H9 (cell line): ENCODE measurements at regions not wholly inside any gene's neighbourhood (a gene's known extent, or its start where the extent isn't known, plus 50 kb on each side); places are given as distances from the start of the nearest gene placed in this dataset.

Experiments used
- DNase-seq: peaks from one replicate; pipeline ENCODE4 v3.0.0-alpha.2; 2017
- H2AFZ ChIP-seq: one replicate; pipeline ENCODE4 v1.6.1; 2013; ENCODE audit warnings: mild to moderate bottlenecking, low read length, control low read depth, moderate library complexity
- H2AK5ac ChIP-seq: 2 replicates; pipeline ENCODE4 v1.6.1; 2013; ENCODE audit warnings: low read length, control low read depth, mixed read lengths; ENCODE audit not compliant: insufficient read length
- H2BK120ac ChIP-seq: one replicate; pipeline ENCODE4 v1.6.1; 2013; ENCODE audit warnings: low read depth, mild to moderate bottlenecking, low read length, control low read depth, inconsistent platforms; ENCODE audit not compliant: poor library complexity, severe bottlenecking
- H2BK12ac ChIP-seq: 2 replicates; pipeline ENCODE4 v1.6.1; 2013; ENCODE audit warnings: low read length, control low read depth, mixed read lengths, low read depth; ENCODE audit not compliant: insufficient read length
- H2BK15ac ChIP-seq: 2 replicates; pipeline ENCODE4 v1.6.1; 2013; ENCODE audit warnings: low read depth, low read length, control low read depth
- H2BK20ac ChIP-seq: one replicate; pipeline ENCODE4 v1.6.1; 2013; ENCODE audit warnings: low read depth, mild to moderate bottlenecking, low read length, control low read depth, inconsistent platforms; ENCODE audit not compliant: poor library complexity, severe bottlenecking
- H2BK5ac ChIP-seq: 2 replicates; pipeline ENCODE4 v1.6.1; 2013; ENCODE audit warnings: low read length, control low read depth, mixed read lengths; ENCODE audit not compliant: insufficient read length
- H3K14ac ChIP-seq: 2 replicates; pipeline ENCODE4 v1.6.1; 2013; ENCODE audit warnings: low read length, control low read depth; ENCODE audit not compliant: insufficient read depth
- H3K18ac ChIP-seq: 2 replicates; pipeline ENCODE4 v1.6.1; 2013; ENCODE audit warnings: low read depth, mild to moderate bottlenecking, mixed read lengths, low read length, control low read depth; ENCODE audit not compliant: insufficient read length
- H3K23ac ChIP-seq: 2 replicates; pipeline ENCODE4 v1.6.1; 2013; ENCODE audit warnings: low read length, control low read depth, mixed read lengths, low read depth; ENCODE audit not compliant: insufficient read length
- H3K23me2 ChIP-seq: 2 replicates; pipeline ENCODE4 v1.6.1; 2013; ENCODE audit warnings: low read depth, mild to moderate bottlenecking, mixed read lengths, low read length, control low read depth; ENCODE audit not compliant: insufficient read length, poor library complexity, severe bottlenecking
- H3K27ac ChIP-seq: 2 replicates; pipeline ENCODE4 v1.5.1; 2013; ENCODE audit warnings: low read length, control low read depth, mixed read lengths, low read depth; ENCODE audit not compliant: insufficient read length
- H3K27me3 ChIP-seq: 2 replicates; pipeline ENCODE4 v1.6.1; 2013; ENCODE audit warnings: low read length, control low read depth, inconsistent platforms; ENCODE audit not compliant: insufficient read depth
- H3K4ac ChIP-seq: 2 replicates; pipeline ENCODE4 v1.6.1; 2013; ENCODE audit warnings: low read depth, mild to moderate bottlenecking, control low read depth, inconsistent platforms, low read length, moderate library complexity
- H3K4me1 ChIP-seq: 2 replicates; pipeline ENCODE4 v1.6.1; 2013; ENCODE audit warnings: low read length, control low read depth, inconsistent platforms; ENCODE audit not compliant: insufficient read depth
- H3K4me2 ChIP-seq: 2 replicates; pipeline ENCODE4 v1.6.1; 2013; ENCODE audit warnings: low read length, control low read depth, mixed read lengths; ENCODE audit not compliant: insufficient read length, insufficient read depth
- H3K56ac ChIP-seq: 2 replicates; pipeline ENCODE4 v1.6.1; 2013; ENCODE audit warnings: low read depth, mild to moderate bottlenecking, mixed read lengths, low read length, control low read depth; ENCODE audit not compliant: insufficient read length
- H3K79me1 ChIP-seq: 2 replicates; pipeline ENCODE4 v1.6.1; 2013; ENCODE audit warnings: low read depth, mild to moderate bottlenecking, moderate library complexity, low read length, control low read depth, inconsistent platforms; ENCODE audit not compliant: insufficient read depth, poor library complexity, severe bottlenecking
- H3K79me2 ChIP-seq: 2 replicates; pipeline ENCODE4 v1.6.1; 2013; ENCODE audit warnings: low read length, control low read depth, inconsistent platforms; ENCODE audit not compliant: insufficient read depth
- H3K9ac ChIP-seq: 2 replicates; pipeline ENCODE4 v1.6.1; 2013; ENCODE audit warnings: low read length, control low read depth, mixed read lengths; ENCODE audit not compliant: insufficient read length; ENCODE audit errors: extremely low read depth
- H3K9me3 ChIP-seq: one replicate; pipeline ENCODE4 v1.6.1; 2013; ENCODE audit warnings: low read depth, low read length, inconsistent platforms; ENCODE audit not compliant: control insufficient read depth
- H3T11ph ChIP-seq: one replicate; pipeline ENCODE4 v1.6.1; 2013; ENCODE audit warnings: mild to moderate bottlenecking, low read length, control low read depth, inconsistent platforms
- H4K20me1 ChIP-seq: one replicate; pipeline ENCODE4 v1.6.1; 2013; ENCODE audit not compliant: control insufficient read depth, insufficient read length, insufficient read depth
- H4K5ac ChIP-seq: 2 replicates; pipeline ENCODE4 v1.6.1; 2013; ENCODE audit warnings: low read depth, mild to moderate bottlenecking, mixed read lengths, low read length, control low read depth; ENCODE audit not compliant: insufficient read length
- H4K8ac ChIP-seq: replicated peaks from 2 replicates; pipeline ENCODE4 v1.6.1; 2013; ENCODE audit warnings: low read length, control low read depth, mixed read lengths, low read depth; ENCODE audit not compliant: insufficient read length
- H4K91ac ChIP-seq: 2 replicates; pipeline ENCODE4 v1.6.1; 2013; ENCODE audit warnings: low read depth, mild to moderate bottlenecking, moderate library complexity, mixed read lengths, low read length, control low read depth; ENCODE audit not compliant: insufficient read length
- H3K27ac Mint-ChIP-seq, 3 experiments: 2 replicates in 2 of 3; 3 replicates in 1 of 3; pipeline ENCODE4 v1.8.0; 2020 to 2021; ENCODE audit warnings: mixed read lengths in 3 of 3, mild to moderate bottlenecking in 1 of 3, moderate library complexity in 1 of 3
- H3K27me3 Mint-ChIP-seq: 2 replicates; pipeline ENCODE4 v1.8.0; 2021; ENCODE audit warnings: low read depth, mild to moderate bottlenecking, moderate library complexity, mixed read lengths
- H3K36me3 Mint-ChIP-seq, 3 experiments: 2 replicates in 2 of 3; 3 replicates in 1 of 3; pipeline ENCODE4 v1.8.0; 2020 to 2021; ENCODE audit warnings: low read depth in 3 of 3, mixed read lengths in 3 of 3; ENCODE audit not compliant: insufficient read depth in 1 of 3
- H3K4me1 Mint-ChIP-seq, 2 experiments: 2 replicates each; pipeline ENCODE4 v1.8.0; 2020; ENCODE audit warnings: mixed read lengths in 2 of 2
- H3K4me3 Mint-ChIP-seq, 2 experiments: 2 replicates in 1 of 2; 3 replicates in 1 of 2; pipeline ENCODE4 v1.8.0; 2020 to 2021; ENCODE audit warnings: mild to moderate bottlenecking in 2 of 2, mixed read lengths in 2 of 2, moderate library complexity in 1 of 2
- H3K9me3 Mint-ChIP-seq, 2 experiments: 2 replicates in 1 of 2; 3 replicates in 1 of 2; pipeline ENCODE4 v1.8.0; 2020; ENCODE audit warnings: mild to moderate bottlenecking in 2 of 2, mixed read lengths in 2 of 2, moderate library complexity in 1 of 2
- WGBS: extraction: QIAGEN DNeasy Blood & Tissue Kit; methylation state at CpG from one replicate; pipeline ENCODE4 v1.1.7; 2013; ENCODE audit warnings: missing lambda C conversion rate, low lambda C conversion rate, mixed read lengths; ENCODE audit not compliant: insufficient read length; ENCODE audit errors: extremely low coverage; 5-methylcytosine and 5-hydroxymethylcytosine counted together
- TF ChIP-seq, protein P1 (sequence below): fragments of 200-600 bp; sonication (generic); conservative IDR thresholded peaks from 3 replicates; pipeline ENCODE4 v1.8.0; 2021; ENCODE audit warnings: antibody characterized with exemption, mild to moderate bottlenecking

DNA sequence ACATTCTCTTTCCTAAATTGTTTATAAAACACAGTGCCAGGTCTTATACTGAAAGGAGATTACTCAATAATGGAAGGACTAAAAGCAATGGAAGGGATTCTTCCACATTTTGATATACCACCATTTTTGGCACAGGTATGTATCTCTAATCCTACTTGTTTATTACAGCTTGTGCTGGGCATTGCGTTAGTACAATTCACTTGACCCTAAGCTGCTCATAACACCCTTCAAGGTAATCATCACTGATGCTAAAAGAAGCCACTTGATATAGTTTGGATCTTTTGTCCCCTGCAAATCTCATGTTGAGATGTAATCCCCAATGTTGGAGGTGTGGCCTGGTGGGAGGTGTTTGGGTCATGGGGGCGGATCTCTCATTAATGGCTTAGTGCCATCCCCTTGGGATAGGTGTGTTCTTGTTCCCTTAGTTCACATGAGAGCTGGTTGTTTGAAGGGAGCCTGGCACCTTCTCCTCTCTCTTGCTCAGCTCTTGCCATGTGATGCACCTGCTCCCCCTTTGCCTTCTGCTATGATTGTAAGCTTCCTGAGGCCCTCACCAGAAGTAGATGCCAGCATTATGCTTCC, 71.1 kb downstream of the NIBAN1 start:
- H2BK120ac ChIP-seq: no peak overlapping the region
- H2BK20ac ChIP-seq: no peak overlapping the region
- H2AK5ac ChIP-seq: no peak overlapping the region
- Mint-ChIP-seq H3K9me3 (no peaks in the 10 kb centered on the region), H3K4me3 (no peak overlapping the region; a peak in 1 of 5 replicates), H3K27me3 (no peaks in the 10 kb centered on the region), H3K36me3 (peaks cover 0 to 11% (median 2%) of the 10 kb centered on the region in 3 experiments; a peak in 4 of 7 replicates), H3K4me1 (peaks cover 17 to 21% of the 10 kb centered on the region in 2 experiments), H3K27ac (peak overlapping the region in 1 of 3 experiments; percentile 30; a peak in 1 of 7 replicates)
- no peaks in the 10 kb centered on the region for H4K20me1 ChIP-seq
- no peak overlapping the region for H3K14ac ChIP-seq
- no peak overlapping the region for H4K8ac ChIP-seq
- H3K23me2 ChIP-seq: no peaks in the 10 kb centered on the region
- no peak overlapping the region for H2AFZ ChIP-seq
- no peaks in the 10 kb centered on the region for H3K79me1 ChIP-seq
- H3T11ph ChIP-seq: no peak overlapping the region
- TF ChIP-seq, protein P1, sequence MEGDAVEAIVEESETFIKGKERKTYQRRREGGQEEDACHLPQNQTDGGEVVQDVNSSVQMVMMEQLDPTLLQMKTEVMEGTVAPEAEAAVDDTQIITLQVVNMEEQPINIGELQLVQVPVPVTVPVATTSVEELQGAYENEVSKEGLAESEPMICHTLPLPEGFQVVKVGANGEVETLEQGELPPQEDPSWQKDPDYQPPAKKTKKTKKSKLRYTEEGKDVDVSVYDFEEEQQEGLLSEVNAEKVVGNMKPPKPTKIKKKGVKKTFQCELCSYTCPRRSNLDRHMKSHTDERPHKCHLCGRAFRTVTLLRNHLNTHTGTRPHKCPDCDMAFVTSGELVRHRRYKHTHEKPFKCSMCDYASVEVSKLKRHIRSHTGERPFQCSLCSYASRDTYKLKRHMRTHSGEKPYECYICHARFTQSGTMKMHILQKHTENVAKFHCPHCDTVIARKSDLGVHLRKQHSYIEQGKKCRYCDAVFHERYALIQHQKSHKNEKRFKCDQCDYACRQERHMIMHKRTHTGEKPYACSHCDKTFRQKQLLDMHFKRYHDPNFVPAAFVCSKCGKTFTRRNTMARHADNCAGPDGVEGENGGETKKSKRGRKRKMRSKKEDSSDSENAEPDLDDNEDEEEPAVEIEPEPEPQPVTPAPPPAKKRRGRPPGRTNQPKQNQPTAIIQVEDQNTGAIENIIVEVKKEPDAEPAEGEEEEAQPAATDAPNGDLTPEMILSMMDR: no peak
- no peak overlapping the region for H3K27ac ChIP-seq
- H3K23ac ChIP-seq: no peak overlapping the region
- no peak overlapping the region for H3K4ac ChIP-seq
- H3K18ac ChIP-seq: no peak overlapping the region
- DNase-seq: no peak
- H4K91ac ChIP-seq: no peak overlapping the region
- no peak overlapping the region for H2BK5ac ChIP-seq
- WGBS: no CpG with 5 or more reads among the region's 2 CpGs
- H3K4me2 ChIP-seq: no peak overlapping the region
- H3K4me1 ChIP-seq: peaks cover 5% of the 10 kb centered on the region; the same call in 1 of the 2 replicates
- no peak overlapping the region for H3K56ac ChIP-seq
- no peaks in the 10 kb centered on the region for H3K79me2 ChIP-seq
- H3K9me3 ChIP-seq: no peaks in the 10 kb centered on the region
- H4K5ac ChIP-seq: no peak overlapping the region
- H2BK15ac ChIP-seq: no peak overlapping the region
- no peaks in the 10 kb centered on the region for H3K27me3 ChIP-seq
- H3K9ac ChIP-seq: no peak overlapping the region
- H2BK12ac ChIP-seq: no peak overlapping the region
